HepG2 (cell line): ENCODE measurements at regions not wholly inside any gene's neighbourhood (a gene's known extent, or its start where the extent isn't known, plus 50 kb on each side); places are given as distances from the start of the nearest gene placed in this dataset.

Experiments
- ATAC-seq: fragments of 200-7000 bp; cut with Tn5 transposase; 3 replicates; pipeline ENCODE4 v1.9.1; 2020; ENCODE audit warnings: mild to moderate bottlenecking, moderate library complexity
- BruUV-seq: library from RNA; stranded (reverse); fragments of 400-500 nt; replicated peaks from 2 replicates; lab custom pipeline; 2021; lab: Mats Ljungman, UMichigan
- CTCF ChIA-PET: fragments of 300-600 bp; formaldehyde crosslinking; extraction: SDS; loops from one replicate; lab custom pipeline; 2021; ENCODE audit warnings: low total read pairs, inconsistent platforms, low intra/inter-chr PET ratio; lab: Yijun Ruan, JAX
- POLR2A ChIA-PET: fragments of 350-600 bp; sonication (Branson Sonifier 250); formaldehyde crosslinking; loops from one replicate; lab custom pipeline; 2020; ENCODE audit warnings: antibody characterized with exemption, inconsistent platforms; lab: Yijun Ruan, JAX
- DNase-seq: peaks from one replicate; pipeline ENCODE4 v3.0.0-alpha.2; 2015; ENCODE audit warnings: low spot score
- FAIRE-seq: peaks from 3 replicates; lab custom pipeline; 2011; peaks lifted over from hg19 to GRCh38; lab: Jason Lieb, UNC
- H2AFZ ChIP-seq: one replicate; pipeline ENCODE4 v1.6.1; 2011; ENCODE audit warnings: low read length, inconsistent platforms
- H3K27ac ChIP-seq: fragments of 300-600 bp; 3 replicates; pipeline ENCODE4 v1.8.0; 2011; ENCODE audit warnings: mixed run types, mild to moderate bottlenecking, mixed read lengths, low read length, inconsistent platforms; ENCODE audit not compliant: insufficient read depth; ENCODE audit errors: extremely low read length
- H3K27me3 ChIP-seq, 2 experiments: fragments of 200-600 bp in 1 of 2; 2 replicates in 1 of 2; 3 replicates in 1 of 2; pipeline versions ENCODE4 v1.6.0 to v1.8.0; 2011; ENCODE audit warnings: low read length in 2 of 2, mild to moderate bottlenecking in 2 of 2, moderate library complexity in 2 of 2, inconsistent platforms in 1 of 2; ENCODE audit not compliant: insufficient read depth in 2 of 2, control insufficient read depth in 1 of 2
- H3K36me3 ChIP-seq, 2 experiments: fragments of 200-600 bp in 1 of 2; replicated peaks in 1 of 2; 2 replicates in 1 of 2; 3 replicates in 1 of 2; pipeline versions ENCODE4 v1.5.1 to v1.8.0; 2011; ENCODE audit warnings: low read length in 2 of 2, inconsistent platforms in 1 of 2; ENCODE audit not compliant: insufficient read depth in 2 of 2, control insufficient read depth in 1 of 2
- H3K4me1 ChIP-seq: 2 replicates; pipeline ENCODE4 v1.5.1; 2012; ENCODE audit warnings: low read length, inconsistent platforms; ENCODE audit not compliant: insufficient read depth
- H3K4me2 ChIP-seq: 2 replicates; pipeline ENCODE4 v1.6.0; 2011; ENCODE audit warnings: low read depth, low read length, inconsistent platforms
- H3K4me3 ChIP-seq, 3 experiments: fragments of 200-600 bp in 1 of 3; sonication (generic), shearing (Covaris generic) in 1 of 3; replicated peaks in 1 of 3; 2 replicates each; pipeline ENCODE4 v1.5.1; 2011 to 2016; ENCODE audit warnings: low read length in 3 of 3, inconsistent platforms in 2 of 3, low read depth in 2 of 3, mild to moderate bottlenecking in 2 of 3, control low read depth in 1 of 3, mixed read lengths in 1 of 3; ENCODE audit not compliant: insufficient read depth in 1 of 3
- H3K79me2 ChIP-seq: one replicate; pipeline ENCODE4 v1.6.1; 2011; ENCODE audit warnings: low read length, inconsistent platforms; ENCODE audit not compliant: insufficient read depth
- H3K9ac ChIP-seq: 2 replicates; pipeline ENCODE4 v1.6.0; 2011; ENCODE audit warnings: mild to moderate bottlenecking, low read depth, low read length, inconsistent platforms; ENCODE audit not compliant: insufficient read depth
- H3K9me3 ChIP-seq: 2 replicates; pipeline ENCODE4 v1.5.1; 2012; ENCODE audit warnings: mild to moderate bottlenecking, low read length
- H4K20me1 ChIP-seq: 2 replicates; pipeline ENCODE4 v1.6.0; 2011; ENCODE audit warnings: inconsistent platforms, mild to moderate bottlenecking, low read length, moderate library complexity; ENCODE audit not compliant: insufficient read depth
- MAFF ChIP-seq: IDR thresholded peaks from 2 replicates; pipeline ENCODE4 v1.6.1; 2011; ENCODE audit warnings: low read depth, low read length, improper control_type of control experiment
- MAFK ChIP-seq, 2 experiments: IDR thresholded peaks in 1 of 2; conservative IDR thresholded peaks in 1 of 2; 2 replicates each; pipeline ENCODE4 v1.6.1; 2011; ENCODE audit warnings: improper control_type of control experiment in 2 of 2, low read length in 2 of 2
- PHB2 ChIP-seq: fragments of 450-650 bp; IDR thresholded peaks from 2 replicates; pipeline ENCODE4 v1.6.1; 2018; ENCODE audit not compliant: partially characterized antibody
- ZFAT ChIP-seq: sonication (generic); formaldehyde crosslinking; conservative IDR thresholded peaks from 2 replicates; pipeline ENCODE4 v1.8.1; 2023; ENCODE audit warnings: missing genetic modification reagents, inconsistent platforms
- ZNF282 ChIP-seq: fragments of 450-650 bp; IDR thresholded peaks from 2 replicates; pipeline ENCODE4 v1.6.1; 2018; ENCODE audit not compliant: partially characterized antibody
- ZNF460 ChIP-seq: sonication (generic); formaldehyde crosslinking; IDR thresholded peaks from 2 replicates; pipeline ENCODE4 v1.5.1; 2020; ENCODE audit warnings: missing genetic modification reagents, mild to moderate bottlenecking, borderline replicate concordance
- WGBS: methylation state at CpG from one replicate; pipeline ENCODE4 v1.1.6; 2017; ENCODE audit warnings: low lambda C conversion rate; 5-methylcytosine and 5-hydroxymethylcytosine counted together
- in situ Hi-C: cut with HindIII; loops from 2 replicates; pipeline ENCODE4 v1.10.0; 2017; ENCODE audit warnings: low pct_unique_long_range_greater_than_20kb; ENCODE audit not compliant: extremely low pct_ligation_motif_present
- intact Hi-C: fragments of 100-400 bp; cut with micrococcal nuclease; formaldehyde crosslinking; loops from one replicate; pipeline ENCODE4 v1.10.0; 2022; ENCODE audit not compliant: unreplicated experiment

- in situ Hi-C loops: no loop called here
- 73% methylated on average over 3 of the region's 3 CpGs for WGBS
- no peak overlapping the region for H3K4me3 ChIP-seq
- FAIRE-seq (no peak), ATAC-seq (no peak), DNase-seq (no peak)
- H3K9me3 ChIP-seq: no peaks in the 10 kb centered on the region
- CTCF ChIA-PET: no interaction called here
- H2AFZ ChIP-seq: no peak overlapping the region
- no peak overlapping the region for H3K4me2 ChIP-seq
- intact Hi-C loops: no loop called here
- H3K36me3 ChIP-seq: no peaks in the 10 kb centered on the region; a peak in 1 of 5 replicates
- no peak overlapping the region for H3K9ac ChIP-seq
- H4K20me1 ChIP-seq: no peaks in the 10 kb centered on the region
- no peaks in the 10 kb centered on the region for H3K79me2 ChIP-seq
- H3K4me1 ChIP-seq: peaks cover 32% of the 10 kb centered on the region
- POLR2A ChIA-PET: no interaction called here
- no peaks in the 10 kb centered on the region; a peak in 1 of 5 replicates for H3K27me3 ChIP-seq
- no TSS peak for BruUV-seq
- no peak for TF ChIP-seq PHB2
- no peak for TF ChIP-seq ZFAT (CRISPR knock-in tag)
- no peak for TF ChIP-seq ZNF460 (CRISPR knock-in tag)
- no peak overlapping the region for H3K27ac ChIP-seq
These were observed 81.8 kb upstream of the SLC44A3 start for GRCh38 chr1:94738371-94738770.

GRCh38 chr1:94737124-94737998 is 82.8 kb upstream of the SLC44A3 start:
- ATAC-seq: no peak; the same call in 2 of the 3 replicates
- WGBS: 83% methylated on average over 5 of the region's 5 CpGs
- no peak for DNase-seq
- Histone ChIP-seq H3K36me3 (no peaks in the 10 kb centered on the region; a peak in 1 of 5 replicates), H3K9me3 (no peaks in the 10 kb centered on the region), H3K79me2 (no peaks in the 10 kb centered on the region), H3K27ac (no peak overlapping the region), H4K20me1 (no peaks in the 10 kb centered on the region), H3K4me3 (no peak overlapping the region), H3K9ac (no peak overlapping the region), H2AFZ (no peak overlapping the region), H3K4me1 (peaks cover 32% of the 10 kb centered on the region), H3K27me3 (no peaks in the 10 kb centered on the region), H3K4me2 (no peak overlapping the region)
- POLR2A ChIA-PET: no interaction called here
- in situ Hi-C loops: no loop called here
- no TSS peak for BruUV-seq
- CTCF ChIA-PET: no interaction called here
- peak; percentile 76 for TF ChIP-seq MAFF
- peak; percentile 78 for TF ChIP-seq MAFK (conservative IDR thresholded peaks at IDR 0.05 in 1 of 2, IDR thresholded peaks at IDR 0.05 in 1 of 2; ENCODE audit: low read length in 2 of 2)
- TF ChIP-seq ZNF282: no peak
- FAIRE-seq: no peak
- intact Hi-C loops: no loop called here
